AG09309 (cell line): ENCODE measurements at regions not wholly inside any gene's neighbourhood (a gene's known extent, or its start where the extent isn't known, plus 50 kb on each side); places are given as distances from the start of the nearest gene placed in this dataset.

Source experiments
- DNase-seq: peaks from one replicate; pipeline ENCODE4 v3.0.0-alpha.2; 2010; ENCODE audit warnings: low read depth
- H3K4me3 ChIP-seq: 2 replicates; pipeline ENCODE4 v1.5.1; 2011; ENCODE audit warnings: mild to moderate bottlenecking, low read depth, low read length, moderate library complexity; ENCODE audit not compliant: control insufficient read depth
- CTCF ChIP-seq: IDR thresholded peaks from 2 replicates; pipeline ENCODE4 v1.5.1; 2011; ENCODE audit warnings: mild to moderate bottlenecking, low read depth, low read length, inconsistent platforms; ENCODE audit not compliant: insufficient read depth, control insufficient read depth; ENCODE audit errors: missing control alignments

- no peak for DNase-seq
- no peak for TF ChIP-seq CTCF
- no peak overlapping the region for H3K4me3 ChIP-seq
Measured at GRCh38 chr7:16244469-16244868, 176.9 kb downstream of the CRPPA start.

- no peak for TF ChIP-seq CTCF
- H3K4me3 ChIP-seq, result no peak overlapping the region
- no peak for DNase-seq
Measured at GRCh38 chr7:16242920-16243319, 178.4 kb downstream of the CRPPA start.

- TF ChIP-seq CTCF, result no peak
- no peak overlapping the region for H3K4me3 ChIP-seq
- DNase-seq, result no peak
Measured at GRCh38 chr7:16241017-16241416, 180.3 kb downstream of the CRPPA start.

GRCh38 chr7:16236381-16236780, 185.0 kb downstream of the CRPPA start:
- TF ChIP-seq CTCF, result no peak
- DNase-seq, result no peak
- H3K4me3 ChIP-seq, result no peak overlapping the region

- no peak overlapping the region for H3K4me3 ChIP-seq
- no peak for TF ChIP-seq CTCF
- DNase-seq, result no peak
Measured at GRCh38 chr7:16235147-16236114, 185.9 kb downstream of the CRPPA start.

GRCh38 chr7:16234493-16235146, 186.7 kb downstream of the CRPPA start:
- DNase-seq, result no peak
- H3K4me3 ChIP-seq, result no peak overlapping the region
- no peak for TF ChIP-seq CTCF
